Thyroid gland (tissue), 4 donors: ENCODE measurements at regions not wholly inside any gene's neighbourhood (a gene's known extent, or its start where the extent isn't known, plus 50 kb on each side); places are given as distances from the start of the nearest gene placed in this dataset.
"Not testable (repeated sequence)": the region's sequence is repeated elsewhere in the genome, so short reads cannot be mapped to it uniquely, and the experiment has no call there.

Experiments
- DNase-seq, 2 donors: peaks; one replicate each; pipeline ENCODE4 v3.0.0-alpha.2; 2019
- H3K27ac ChIP-seq, 3 donors: fragments of 200-600 bp; sonication (generic); 1 replicate in 2 of 3; 2 replicates in 1 of 3; pipeline ENCODE4 v1.5.1; 2016 to 2019; ENCODE audit warnings: mild to moderate bottlenecking in 1 of 3, moderate library complexity in 1 of 3
- H3K27me3 ChIP-seq: fragments of 200-600 bp; sonication (generic); one replicate; pipeline ENCODE4 v1.5.1; 2019
- H3K36me3 ChIP-seq, 2 donors: fragments of 200-600 bp; sonication (generic); one replicate each; pipeline ENCODE4 v1.5.1; 2016 to 2019
- H3K4me1 ChIP-seq, 2 donors: fragments of 200-600 bp; sonication (generic); one replicate each; pipeline ENCODE4 v1.5.1; 2017 to 2019
- H3K4me3 ChIP-seq, 3 donors: fragments of 200-600 bp; sonication (generic); replicated peaks in 1 of 3; 1 replicate in 2 of 3; 2 replicates in 1 of 3; pipeline ENCODE4 v1.5.1; 2016; ENCODE audit warnings: mild to moderate bottlenecking in 1 of 3
- H3K9me3 ChIP-seq: fragments of 200-600 bp; sonication (generic); one replicate; pipeline ENCODE4 v1.5.1; 2017
- CTCF ChIP-seq, 6 experiments: fragments of 200-600 bp in 3 of 6; fragments of 450-650 bp in 3 of 6; sonication (generic) in 3 of 6; IDR thresholded peaks; one replicate each; pipeline ENCODE4 v1.5.1; 2016 to 2019; ENCODE audit warnings: antibody characterized with exemption in 6 of 6, mild to moderate bottlenecking in 2 of 6, inconsistent platforms in 1 of 6, moderate library complexity in 1 of 6
- POLR2A ChIP-seq, 2 donors: fragments of 450-650 bp; IDR thresholded peaks; one replicate each; pipeline ENCODE4 v1.6.1; 2017; ENCODE audit warnings: antibody characterized with exemption in 2 of 2, mild to moderate bottlenecking in 2 of 2, moderate library complexity in 1 of 2
- WGBS, 2 donors: methylation state at CpG; one replicate each; pipeline ENCODE4 v1.1.5; 2017; 5-methylcytosine and 5-hydroxymethylcytosine counted together
- intact Hi-C: fragments of 100-400 bp; cut with DNase I; formaldehyde crosslinking; loops from one replicate; pipeline ENCODE4 v1.15.1; 2023

GRCh38 chr13:76667551-76667950, 218.7 kb downstream of the KCTD12 start:
- TF ChIP-seq POLR2A (IDR thresholded peaks at IDR 0.05), result no peak
- peak in 3 of 6 experiments; percentile 11 to 19 (median 14) for TF ChIP-seq CTCF (IDR thresholded peaks at IDR 0.05)
- Histone ChIP-seq H3K9me3 (no peaks in the 10 kb centered on the region), H3K36me3 (no peaks in the 10 kb centered on the region), H3K27ac (no peak overlapping the region), H3K27me3 (no peaks in the 10 kb centered on the region), H3K4me1 (no peaks in the 10 kb centered on the region), H3K4me3 (no peak overlapping the region)
- DNase-seq, result no peak
- intact Hi-C loops, result loop anchor here (10.0 kb wide), 1 partner anchor 217 kb away; the partner anchor contains the start of gene KCTD12

- Histone ChIP-seq H3K27me3 (no peaks in the 10 kb centered on the region), H3K4me3 (no peak overlapping the region), H3K4me1 (no peaks in the 10 kb centered on the region), H3K9me3 (no peaks in the 10 kb centered on the region), H3K36me3 (no peaks in the 10 kb centered on the region), H3K27ac (no peak overlapping the region)
- 46 to 54% methylated on average over 4 of the region's 4 CpGs for WGBS, 2 donors
- DNase-seq, result no peak
- intact Hi-C loops, result loop anchor here (10.0 kb wide), 1 partner anchor 221 kb away; the partner anchor contains the start of gene KCTD12
- no peak for TF ChIP-seq CTCF (IDR thresholded peaks at IDR 0.05)
- TF ChIP-seq POLR2A (IDR thresholded peaks at IDR 0.05), result no peak
Measured at GRCh38 chr13:76663592-76664335, 222.4 kb downstream of the KCTD12 start.

DNA sequence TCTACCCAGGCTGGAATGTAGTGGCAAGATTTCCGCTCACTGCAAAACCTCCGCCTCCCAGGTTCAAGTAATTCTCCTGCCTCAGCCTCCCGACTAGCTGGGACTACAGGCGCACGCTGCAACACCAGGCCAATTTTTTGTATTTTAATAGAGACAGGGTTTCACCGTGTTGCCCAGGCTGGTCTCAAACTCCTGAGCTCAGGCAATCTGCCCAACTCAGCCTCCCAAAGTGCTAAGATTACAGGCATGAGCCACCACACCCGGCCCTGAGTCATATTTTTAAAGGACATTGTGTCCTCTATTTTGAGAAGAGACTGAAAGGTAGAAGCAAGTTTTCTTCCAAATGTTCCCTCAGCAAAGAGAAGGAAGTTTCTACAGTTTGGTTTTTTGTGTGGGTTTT, 227.1 kb downstream of the KCTD12 start:
- H3K36me3 ChIP-seq, H3K4me1 ChIP-seq, H3K9me3 ChIP-seq, H3K27me3 ChIP-seq, intact Hi-C loops, H3K4me3 ChIP-seq, H3K27ac ChIP-seq, DNase-seq: not testable (repeated sequence)
- 93 to 95% methylated on average over 7 of the region's 7 CpGs for WGBS, 2 donors

- intact Hi-C loops, result no loop called here
- Histone ChIP-seq H3K9me3 (no peaks in the 10 kb centered on the region), H3K4me1 (no peaks in the 10 kb centered on the region), H3K27me3 (no peaks in the 10 kb centered on the region), H3K4me3 (no peak overlapping the region), H3K27ac (no peak overlapping the region), H3K36me3 (no peaks in the 10 kb centered on the region)
- TF ChIP-seq CTCF (IDR thresholded peaks at IDR 0.05) (no peak), POLR2A (IDR thresholded peaks at IDR 0.05) (no peak)
- DNase-seq, result no peak
- WGBS, 2 donors, result 77 to 83% methylated on average over 4 of the region's 4 CpGs
Measured at GRCh38 chr13:76656500-76656899, 229.7 kb downstream of the KCTD12 start.

DNA sequence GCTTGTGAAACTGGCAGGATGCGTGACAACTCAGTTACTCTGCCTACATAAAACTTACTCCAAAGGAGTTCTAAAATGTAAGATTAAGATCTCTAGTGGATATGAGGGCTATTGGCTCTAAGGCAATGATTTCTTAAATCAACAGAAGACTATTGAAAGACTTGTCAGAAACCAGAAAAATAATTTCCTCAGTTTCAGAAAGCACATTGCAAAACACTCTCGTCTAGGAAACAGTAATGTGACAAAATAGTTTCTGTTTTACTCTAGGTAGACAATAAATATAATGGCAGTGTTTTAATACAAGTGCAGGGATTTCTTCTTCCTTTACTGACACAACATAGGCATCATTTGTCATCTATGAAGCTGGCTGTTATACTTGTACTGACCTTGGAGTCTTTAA, 230.1 kb downstream of the KCTD12 start:
- no peak for DNase-seq
- Histone ChIP-seq H3K27me3 (no peaks in the 10 kb centered on the region), H3K36me3 (no peaks in the 10 kb centered on the region), H3K4me1 (no peaks in the 10 kb centered on the region), H3K4me3 (no peak overlapping the region), H3K27ac (no peak overlapping the region), H3K9me3 (no peaks in the 10 kb centered on the region)
- no peak for TF ChIP-seq CTCF (IDR thresholded peaks at IDR 0.05)
- TF ChIP-seq POLR2A (IDR thresholded peaks at IDR 0.05), result no peak
- intact Hi-C loops, result no loop called here
- 45 to 64% methylated on average over 2 of the region's 2 CpGs for WGBS, 2 donors
